ENCODE measurements at regions not wholly inside any gene's neighbourhood (a gene's known extent, or its start where the extent isn't known, plus 50 kb on each side); places are given as distances from the start of the nearest gene placed in this dataset.

GRCh38 chr3:177499779-177500423, 302.6 kb upstream of the TBL1XR1 start (continued):
- TF ChIP-seq, protein P1, sequence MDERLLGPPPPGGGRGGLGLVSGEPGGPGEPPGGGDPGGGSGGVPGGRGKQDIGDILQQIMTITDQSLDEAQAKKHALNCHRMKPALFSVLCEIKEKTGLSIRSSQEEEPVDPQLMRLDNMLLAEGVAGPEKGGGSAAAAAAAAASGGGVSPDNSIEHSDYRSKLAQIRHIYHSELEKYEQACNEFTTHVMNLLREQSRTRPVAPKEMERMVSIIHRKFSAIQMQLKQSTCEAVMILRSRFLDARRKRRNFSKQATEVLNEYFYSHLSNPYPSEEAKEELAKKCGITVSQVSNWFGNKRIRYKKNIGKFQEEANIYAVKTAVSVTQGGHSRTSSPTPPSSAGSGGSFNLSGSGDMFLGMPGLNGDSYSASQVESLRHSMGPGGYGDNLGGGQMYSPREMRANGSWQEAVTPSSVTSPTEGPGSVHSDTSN (CRISPR knock-in tag; IDR thresholded peaks at IDR 0.05), result no peak
- TF ChIP-seq, protein P2, sequence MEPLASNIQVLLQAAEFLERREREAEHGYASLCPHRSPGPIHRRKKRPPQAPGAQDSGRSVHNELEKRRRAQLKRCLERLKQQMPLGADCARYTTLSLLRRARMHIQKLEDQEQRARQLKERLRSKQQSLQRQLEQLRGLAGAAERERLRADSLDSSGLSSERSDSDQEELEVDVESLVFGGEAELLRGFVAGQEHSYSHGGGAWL (CRISPR knock-in tag; IDR thresholded peaks at IDR 0.05), result no peak
- TF ChIP-seq RXRA (CRISPR knock-in tag; IDR thresholded peaks at IDR 0.05) (no peak), DNMT3B (CRISPR knock-in tag; conservative IDR thresholded peaks at IDR 0.05) (no peak), ZNF639 (CRISPR knock-in tag; conservative IDR thresholded peaks at IDR 0.05) (no peak), XBP1 (CRISPR knock-in tag; IDR thresholded peaks at IDR 0.05) (no peak), ZNF224 (CRISPR knock-in tag; IDR thresholded peaks at IDR 0.05) (no peak), CCDC6 (CRISPR knock-in tag; IDR thresholded peaks at IDR 0.05) (no peak), RXRB (CRISPR knock-in tag; IDR thresholded peaks at IDR 0.05; ENCODE audit: borderline replicate concordance) (peak; percentile 69; the same call in 1 of the 2 replicates), SALL1 (CRISPR knock-in tag; IDR thresholded peaks at IDR 0.05) (peak; percentile 74), SMYD3 (CRISPR knock-in tag; IDR thresholded peaks at IDR 0.05) (no peak), ZNF674 (CRISPR knock-in tag; IDR thresholded peaks at IDR 0.05; ENCODE audit: low read depth) (no peak), ASH2L (IDR thresholded peaks at IDR 0.05; ENCODE audit: insufficient read length, low read depth, low read length) (peak; percentile 98), NR3C1 (CRISPR knock-in tag; IDR thresholded peaks at IDR 0.05) (no peak), MTA1 (CRISPR knock-in tag; IDR thresholded peaks at IDR 0.05; ENCODE audit: borderline replicate concordance) (no peak), PCBP2 (optimal IDR thresholded peaks at IDR 0.05; ENCODE audit: low read depth, low read length, poor library complexity, severe bottlenecking) (no peak), FOXP4 (CRISPR knock-in tag; IDR thresholded peaks at IDR 0.05) (peak; percentile 55; the same call in 1 of the 2 replicates)
- TF ChIP-seq, protein P3, sequence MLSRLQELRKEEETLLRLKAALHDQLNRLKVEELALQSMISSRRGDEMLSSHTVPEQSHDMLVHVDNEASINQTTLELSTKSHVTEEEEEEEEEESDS (CRISPR knock-in tag; IDR thresholded peaks at IDR 0.05; ENCODE audit: borderline replicate concordance), result no peak
- TF ChIP-seq, protein P4, sequence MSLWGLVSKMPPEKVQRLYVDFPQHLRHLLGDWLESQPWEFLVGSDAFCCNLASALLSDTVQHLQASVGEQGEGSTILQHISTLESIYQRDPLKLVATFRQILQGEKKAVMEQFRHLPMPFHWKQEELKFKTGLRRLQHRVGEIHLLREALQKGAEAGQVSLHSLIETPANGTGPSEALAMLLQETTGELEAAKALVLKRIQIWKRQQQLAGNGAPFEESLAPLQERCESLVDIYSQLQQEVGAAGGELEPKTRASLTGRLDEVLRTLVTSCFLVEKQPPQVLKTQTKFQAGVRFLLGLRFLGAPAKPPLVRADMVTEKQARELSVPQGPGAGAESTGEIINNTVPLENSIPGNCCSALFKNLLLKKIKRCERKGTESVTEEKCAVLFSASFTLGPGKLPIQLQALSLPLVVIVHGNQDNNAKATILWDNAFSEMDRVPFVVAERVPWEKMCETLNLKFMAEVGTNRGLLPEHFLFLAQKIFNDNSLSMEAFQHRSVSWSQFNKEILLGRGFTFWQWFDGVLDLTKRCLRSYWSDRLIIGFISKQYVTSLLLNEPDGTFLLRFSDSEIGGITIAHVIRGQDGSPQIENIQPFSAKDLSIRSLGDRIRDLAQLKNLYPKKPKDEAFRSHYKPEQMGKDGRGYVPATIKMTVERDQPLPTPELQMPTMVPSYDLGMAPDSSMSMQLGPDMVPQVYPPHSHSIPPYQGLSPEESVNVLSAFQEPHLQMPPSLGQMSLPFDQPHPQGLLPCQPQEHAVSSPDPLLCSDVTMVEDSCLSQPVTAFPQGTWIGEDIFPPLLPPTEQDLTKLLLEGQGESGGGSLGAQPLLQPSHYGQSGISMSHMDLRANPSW (CRISPR knock-in tag; IDR thresholded peaks at IDR 0.05; ENCODE audit: borderline replicate concordance), result no peak
- TF ChIP-seq, protein P5, sequence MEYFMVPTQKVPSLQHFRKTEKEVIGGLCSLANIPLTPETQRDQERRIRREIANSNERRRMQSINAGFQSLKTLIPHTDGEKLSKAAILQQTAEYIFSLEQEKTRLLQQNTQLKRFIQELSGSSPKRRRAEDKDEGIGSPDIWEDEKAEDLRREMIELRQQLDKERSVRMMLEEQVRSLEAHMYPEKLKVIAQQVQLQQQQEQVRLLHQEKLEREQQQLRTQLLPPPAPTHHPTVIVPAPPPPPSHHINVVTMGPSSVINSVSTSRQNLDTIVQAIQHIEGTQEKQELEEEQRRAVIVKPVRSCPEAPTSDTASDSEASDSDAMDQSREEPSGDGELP (IDR thresholded peaks at IDR 0.05; ENCODE audit: borderline replicate concordance, low read depth), result no peak
